ENCODE measurements at regions not wholly inside any gene's neighbourhood (a gene's known extent, or its start where the extent isn't known, plus 50 kb on each side); places are given as distances from the start of the nearest gene placed in this dataset.
A peak's percentile ranks its signal among the peaks of the same experiment; 100 is the strongest.
"Not testable (repeated sequence)": the region's sequence is repeated elsewhere in the genome, so short reads cannot be mapped to it uniquely, and the experiment has no call there.

DNA sequence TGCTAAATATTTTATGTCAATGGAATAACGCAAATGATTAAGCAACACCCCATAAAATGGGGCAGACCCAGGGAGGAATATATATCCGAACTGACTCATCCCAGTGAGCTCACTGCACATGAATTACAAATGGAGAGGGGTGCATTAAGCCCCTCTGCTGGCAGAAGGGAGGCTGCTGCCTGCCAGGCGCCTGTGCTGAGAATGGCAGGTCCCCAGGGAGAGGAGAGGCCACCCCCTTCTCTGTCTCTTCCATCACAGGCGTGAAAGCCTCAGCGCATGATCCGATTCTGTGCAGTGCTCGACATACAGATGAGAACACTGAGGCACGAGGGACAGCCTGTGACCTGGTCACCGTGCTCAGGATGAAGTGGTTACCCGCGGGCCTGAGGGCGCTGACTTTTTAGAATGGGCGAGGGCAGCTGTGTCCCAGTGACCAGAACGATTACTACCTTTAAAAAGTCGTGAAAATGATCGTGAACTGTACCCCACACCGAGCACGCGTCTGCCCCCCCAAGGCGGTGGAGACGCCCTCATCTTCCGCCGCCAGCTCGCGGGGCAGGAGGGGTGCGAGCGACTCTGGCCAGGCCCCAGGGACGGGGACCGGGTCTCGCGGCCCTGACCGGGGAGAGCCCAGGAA lies 229.7 kb upstream of the FRG2C start:
- WGBS (ENCODE audit: insufficient coverage) = 0% methylated on average over 19 of the region's 32 CpGs
- not testable (repeated sequence) for H3K4me1 ChIP-seq (ENCODE audit: control insufficient read depth, insufficient read depth, low read length); H3K9me3 ChIP-seq (replicated peaks; ENCODE audit: control insufficient read depth, low read depth, low read length); H3K27me3 ChIP-seq (ENCODE audit: control insufficient read depth, insufficient read depth, low read length); H3K36me3 ChIP-seq (ENCODE audit: control insufficient read depth, insufficient read depth, low read length)
- DNase-seq = peak; percentile 39
- Histone ChIP-seq H3K27ac (ENCODE audit: low read length) (peak overlapping the region; percentile 59), H3K4me3 (ENCODE audit: low read length) (peak overlapping the region; percentile 52)

DNA sequence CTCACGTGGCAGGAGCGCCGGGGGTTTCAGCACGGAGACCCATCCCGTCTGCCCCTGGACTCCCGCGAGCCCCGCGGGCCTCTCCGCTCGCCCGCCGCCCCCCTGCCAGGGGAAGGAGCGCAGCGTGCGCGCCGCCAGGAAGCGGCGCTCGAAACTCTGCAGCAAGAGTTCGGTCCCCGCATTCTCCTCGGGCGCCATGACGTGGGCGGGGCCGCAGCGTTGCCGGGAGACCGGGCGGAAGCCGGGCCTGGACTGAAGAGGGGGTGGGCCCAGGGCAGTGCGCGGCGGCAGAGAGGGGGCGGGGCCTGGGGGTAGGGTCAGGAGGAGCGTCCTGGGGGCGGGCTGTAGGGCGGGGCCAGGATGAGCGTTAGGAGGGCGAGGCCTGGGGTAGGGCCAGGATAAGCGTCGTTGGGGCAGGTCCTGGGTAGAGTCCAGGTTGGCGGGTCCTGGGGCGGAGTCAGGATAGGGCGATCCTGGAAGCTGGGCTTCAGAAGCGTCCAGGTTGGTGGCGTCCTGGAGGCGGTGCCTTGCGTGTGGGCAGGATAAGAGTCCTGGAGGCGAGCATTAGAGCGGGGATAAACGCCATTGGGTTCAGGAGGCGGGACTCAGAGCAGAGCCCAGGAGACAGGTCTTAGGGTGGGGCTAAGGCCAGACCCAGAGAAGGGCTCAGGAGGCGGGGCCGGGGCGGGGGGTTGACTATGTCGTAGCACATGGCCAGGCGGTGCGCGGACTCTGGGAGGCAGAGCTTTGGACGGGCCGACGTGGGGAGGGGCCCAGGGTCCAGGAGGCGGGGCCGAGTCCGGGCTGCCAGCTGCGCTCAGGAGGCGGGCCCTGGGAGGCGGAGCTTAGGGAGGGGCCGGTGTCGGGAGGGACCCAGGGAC lies 229.0 kb upstream of the FRG2C start:
- not testable (repeated sequence) for H3K27me3 ChIP-seq (ENCODE audit: control insufficient read depth, insufficient read depth, low read length); H3K36me3 ChIP-seq (ENCODE audit: control insufficient read depth, insufficient read depth, low read length); H3K4me1 ChIP-seq (ENCODE audit: control insufficient read depth, insufficient read depth, low read length); H3K9me3 ChIP-seq (replicated peaks; ENCODE audit: control insufficient read depth, low read depth, low read length)
- peak overlapping the region; percentile 97 for H3K27ac ChIP-seq (ENCODE audit: low read length)
- H3K4me3 ChIP-seq (ENCODE audit: low read length) = peak overlapping the region; percentile 58
- under 1% methylated on average over 46 of the region's 73 CpGs for WGBS (ENCODE audit: insufficient coverage)
- DNase-seq = peak; percentile 99

DNA sequence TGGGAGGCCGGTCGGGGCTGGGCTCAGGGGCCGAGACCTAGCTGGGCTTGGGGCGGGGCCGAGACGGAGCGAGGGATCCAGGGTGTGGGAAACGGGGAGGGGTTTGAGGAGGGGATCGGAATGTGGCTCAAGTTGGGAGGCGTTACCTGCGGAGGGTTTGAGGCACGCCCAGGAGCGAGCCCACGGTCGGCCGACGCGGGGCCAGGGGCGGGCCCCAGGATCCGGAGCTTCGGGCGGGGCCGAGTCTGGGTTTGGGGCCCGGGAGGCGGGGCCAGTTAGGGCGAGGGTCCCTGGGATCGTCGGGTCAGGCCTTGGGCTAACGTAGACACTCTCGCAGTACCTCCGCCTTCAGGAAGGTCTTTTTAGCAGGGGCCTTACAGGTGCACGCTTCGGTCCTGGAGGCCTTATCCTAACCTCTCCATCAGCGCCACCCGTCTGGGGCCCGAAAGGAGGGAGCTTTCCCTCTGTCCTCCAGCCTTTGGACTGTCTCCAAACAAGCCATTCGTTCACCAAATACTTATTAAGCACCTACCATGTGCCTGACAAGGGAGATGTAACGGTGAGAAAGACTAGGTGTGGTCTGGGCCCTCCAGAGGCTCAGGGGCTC lies 228.2 kb upstream of the FRG2C start:
- DNase-seq = peak; percentile 54
- WGBS (ENCODE audit: insufficient coverage) = 1% methylated on average over 19 of the region's 38 CpGs
- not testable (repeated sequence) for H3K27me3 ChIP-seq (ENCODE audit: control insufficient read depth, insufficient read depth, low read length)

DNA sequence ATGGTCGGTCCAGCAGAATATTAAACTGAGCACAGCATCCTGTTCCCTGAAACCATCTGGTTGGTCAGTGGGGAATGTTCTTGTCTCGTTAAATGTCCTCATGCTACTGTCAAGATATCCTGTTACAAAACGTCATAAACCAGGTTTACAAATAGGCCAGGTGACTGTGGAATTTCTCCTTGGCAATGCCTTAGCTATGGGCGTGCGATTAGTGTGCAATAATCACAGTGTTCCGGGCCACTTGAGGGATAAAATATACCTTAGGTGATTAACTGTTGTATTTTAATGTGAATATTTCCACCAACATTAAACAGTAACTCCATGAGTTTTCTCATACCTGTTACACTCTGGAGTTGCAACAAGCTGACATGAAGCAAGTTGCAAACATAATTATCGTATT lies 223.1 kb upstream of the FRG2C start:
- not testable (repeated sequence) for H3K27ac ChIP-seq (ENCODE audit: low read length); DNase-seq; H3K4me3 ChIP-seq (ENCODE audit: low read length); H3K9me3 ChIP-seq (replicated peaks; ENCODE audit: control insufficient read depth, low read depth, low read length); H3K27me3 ChIP-seq (ENCODE audit: control insufficient read depth, insufficient read depth, low read length); H3K36me3 ChIP-seq (ENCODE audit: control insufficient read depth, insufficient read depth, low read length); H3K4me1 ChIP-seq (ENCODE audit: control insufficient read depth, insufficient read depth, low read length)
- no CpG with 5 or more reads among the region's 7 CpGs for WGBS (ENCODE audit: insufficient coverage)

More for the DNA sequence above, 228.2 kb upstream of the FRG2C start:
- Histone ChIP-seq H3K27ac (ENCODE audit: low read length) (peak overlapping the region; percentile 97), H3K4me3 (ENCODE audit: low read length) (peak overlapping the region; percentile 58)
- not testable (repeated sequence) for H3K9me3 ChIP-seq (replicated peaks; ENCODE audit: control insufficient read depth, low read depth, low read length); H3K4me1 ChIP-seq (ENCODE audit: control insufficient read depth, insufficient read depth, low read length); H3K36me3 ChIP-seq (ENCODE audit: control insufficient read depth, insufficient read depth, low read length)

- DNase-seq; H3K4me1 ChIP-seq (ENCODE audit: control insufficient read depth, insufficient read depth, low read length); H3K9me3 ChIP-seq (replicated peaks; ENCODE audit: control insufficient read depth, low read depth, low read length); H3K27ac ChIP-seq (ENCODE audit: low read length); H3K27me3 ChIP-seq (ENCODE audit: control insufficient read depth, insufficient read depth, low read length); H3K36me3 ChIP-seq (ENCODE audit: control insufficient read depth, insufficient read depth, low read length); H3K4me3 ChIP-seq (ENCODE audit: low read length): not testable (repeated sequence)
- 100% methylated on average over 3 of the region's 19 CpGs for WGBS (ENCODE audit: insufficient coverage)
Measured at GRCh38 chr3:75444634-75445033, 219.5 kb upstream of the FRG2C start.

DNA sequence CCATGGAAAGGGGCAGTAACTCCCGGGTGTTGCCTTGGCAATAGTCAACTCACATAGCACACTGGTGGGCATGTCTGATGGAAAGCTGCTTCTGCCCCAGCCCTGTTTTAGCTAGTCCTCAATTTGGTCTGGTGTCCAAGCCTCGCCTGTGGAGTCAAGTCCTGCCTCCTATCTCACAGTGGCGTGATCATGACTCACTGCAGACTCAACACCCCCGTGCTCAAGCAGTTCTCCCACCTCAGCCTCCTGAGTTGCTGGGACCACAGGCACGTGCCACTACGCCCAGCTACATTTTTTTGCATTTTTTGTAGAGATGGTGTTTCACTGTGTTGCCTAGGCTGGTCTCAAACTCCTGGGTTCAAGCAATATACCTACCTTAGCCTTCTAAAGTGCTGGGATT lies 218.9 kb upstream of the FRG2C start:
- H3K27ac ChIP-seq (ENCODE audit: low read length); DNase-seq; H3K9me3 ChIP-seq (replicated peaks; ENCODE audit: control insufficient read depth, low read depth, low read length); H3K36me3 ChIP-seq (ENCODE audit: control insufficient read depth, insufficient read depth, low read length); H3K4me3 ChIP-seq (ENCODE audit: low read length); H3K27me3 ChIP-seq (ENCODE audit: control insufficient read depth, insufficient read depth, low read length); H3K4me1 ChIP-seq (ENCODE audit: control insufficient read depth, insufficient read depth, low read length): not testable (repeated sequence)
- no CpG with 5 or more reads among the region's 6 CpGs for WGBS (ENCODE audit: insufficient coverage)

DNA sequence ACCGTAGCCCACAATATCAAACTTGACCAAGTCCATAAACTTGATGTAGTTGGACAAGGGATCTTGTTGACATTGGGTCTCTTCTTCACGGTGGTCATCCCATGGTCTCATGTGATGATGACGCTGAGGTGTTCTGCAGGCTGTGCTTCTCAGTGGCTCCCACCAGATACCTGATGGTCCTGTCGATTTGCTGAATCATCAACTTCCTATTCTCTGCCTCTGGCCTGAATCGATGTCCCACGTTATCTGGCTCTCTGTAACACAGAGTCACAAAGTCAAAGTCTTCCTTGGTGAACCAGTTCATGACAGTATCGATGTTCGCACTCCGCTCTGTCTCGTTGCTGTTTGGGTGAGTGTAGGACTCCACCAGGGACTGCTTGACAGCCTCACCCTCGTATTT lies 217.2 kb upstream of the FRG2C start:
- not testable (repeated sequence) for H3K4me3 ChIP-seq (ENCODE audit: low read length); H3K9me3 ChIP-seq (replicated peaks; ENCODE audit: control insufficient read depth, low read depth, low read length); DNase-seq; H3K4me1 ChIP-seq (ENCODE audit: control insufficient read depth, insufficient read depth, low read length); H3K27ac ChIP-seq (ENCODE audit: low read length); H3K27me3 ChIP-seq (ENCODE audit: control insufficient read depth, insufficient read depth, low read length); H3K36me3 ChIP-seq (ENCODE audit: control insufficient read depth, insufficient read depth, low read length)
- WGBS (ENCODE audit: insufficient coverage) = 92% methylated on average over 2 of the region's 11 CpGs

DNA sequence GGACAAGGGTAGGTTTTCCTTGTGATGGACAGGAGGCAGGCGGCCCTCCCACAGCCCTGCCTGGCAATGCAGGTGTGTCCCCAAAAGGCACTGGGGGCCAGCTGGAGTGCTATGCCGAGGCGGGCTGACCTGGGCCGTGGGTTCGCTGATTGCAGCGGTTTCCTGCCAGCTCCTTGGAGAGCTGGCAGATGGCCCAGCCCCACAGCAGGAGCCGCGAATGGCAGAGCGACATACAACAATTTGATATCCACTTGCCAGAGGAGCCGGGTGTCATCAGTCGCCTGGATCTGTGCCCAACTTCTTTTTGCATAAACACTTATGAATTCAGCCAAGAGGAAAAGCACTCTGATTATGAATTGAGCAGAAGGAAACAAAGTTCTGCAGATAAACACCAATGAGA lies 210.8 kb upstream of the FRG2C start:
- not testable (repeated sequence) for H3K9me3 ChIP-seq (replicated peaks; ENCODE audit: control insufficient read depth, low read depth, low read length); H3K27me3 ChIP-seq (ENCODE audit: control insufficient read depth, insufficient read depth, low read length); H3K4me3 ChIP-seq (ENCODE audit: low read length); H3K36me3 ChIP-seq (ENCODE audit: control insufficient read depth, insufficient read depth, low read length); H3K27ac ChIP-seq (ENCODE audit: low read length); H3K4me1 ChIP-seq (ENCODE audit: control insufficient read depth, insufficient read depth, low read length)
- WGBS (ENCODE audit: insufficient coverage) = no CpG with 5 or more reads among the region's 11 CpGs
- DNase-seq = peak; percentile 68

DNA sequence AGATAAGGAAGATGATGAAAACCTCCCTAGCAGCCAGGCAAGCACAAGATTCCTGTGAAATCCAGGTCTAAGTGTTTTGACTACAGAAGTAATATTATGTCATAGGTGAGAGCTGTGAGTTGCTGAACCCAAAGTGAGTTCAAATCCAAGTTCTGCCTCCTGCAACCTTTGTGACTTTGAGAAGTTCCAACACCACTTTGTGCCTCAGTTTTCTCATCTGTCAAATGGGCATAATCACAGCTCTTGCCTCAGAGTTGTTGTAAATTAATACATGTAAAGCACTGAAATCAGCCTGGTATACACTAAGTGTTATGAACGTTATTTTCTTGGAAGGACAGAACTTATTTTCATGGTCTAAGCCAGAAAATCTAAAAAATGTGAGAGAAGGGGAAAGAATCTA lies 210.3 kb upstream of the FRG2C start:
- H3K27me3 ChIP-seq (ENCODE audit: control insufficient read depth, insufficient read depth, low read length); H3K27ac ChIP-seq (ENCODE audit: low read length); H3K36me3 ChIP-seq (ENCODE audit: control insufficient read depth, insufficient read depth, low read length); H3K4me1 ChIP-seq (ENCODE audit: control insufficient read depth, insufficient read depth, low read length); DNase-seq; H3K4me3 ChIP-seq (ENCODE audit: low read length); H3K9me3 ChIP-seq (replicated peaks; ENCODE audit: control insufficient read depth, low read depth, low read length): not testable (repeated sequence)
- no CpG with 5 or more reads among the region's 1 CpG for WGBS (ENCODE audit: insufficient coverage)

GRCh38 chr3:75474530-75474929 lies 189.6 kb upstream of the FRG2C start:
- no CpG with 5 or more reads among the region's 4 CpGs for WGBS (ENCODE audit: insufficient coverage)
- not testable (repeated sequence) for H3K27me3 ChIP-seq (ENCODE audit: control insufficient read depth, insufficient read depth, low read length); H3K4me3 ChIP-seq (ENCODE audit: low read length); H3K4me1 ChIP-seq (ENCODE audit: control insufficient read depth, insufficient read depth, low read length); H3K36me3 ChIP-seq (ENCODE audit: control insufficient read depth, insufficient read depth, low read length); H3K27ac ChIP-seq (ENCODE audit: low read length); DNase-seq; H3K9me3 ChIP-seq (replicated peaks; ENCODE audit: control insufficient read depth, low read depth, low read length)
